HG02885 (cell line): ENCODE measurements at regions not wholly inside any gene's neighbourhood (a gene's known extent, or its start where the extent isn't known, plus 50 kb on each side); places are given as distances from the start of the nearest gene placed in this dataset.

Experiments used
- ATAC-seq: cut with Tn5 transposase; IDR thresholded peaks from one replicate; pipeline ENCODE4 v1.9.1; 2021; ENCODE audit warnings: mild to moderate bottlenecking; ENCODE audit not compliant: unreplicated experiment, poor library complexity

GRCh38 chr12:115255962-115256361 is 572.0 kb upstream of the TBX3 start:
- no peak for ATAC-seq

- ATAC-seq: no peak
Observed at GRCh38 chr12:115255257-115255656, 571.3 kb upstream of the TBX3 start.

GRCh38 chr12:115253049-115253448 is 569.1 kb upstream of the TBX3 start:
- no peak for ATAC-seq

GRCh38 chr12:115251727-115252126 is 567.8 kb upstream of the TBX3 start:
- ATAC-seq: no peak

GRCh38 chr12:115249671-115250278 is 565.8 kb upstream of the TBX3 start:
- no peak for ATAC-seq

GRCh38 chr12:115245020-115245419 is 561.0 kb upstream of the TBX3 start:
- ATAC-seq: no peak

- ATAC-seq: no peak
Observed at GRCh38 chr12:115243933-115244628, 560.1 kb upstream of the TBX3 start.

GRCh38 chr12:115240251-115240650 is 556.3 kb upstream of the TBX3 start:
- no peak for ATAC-seq

GRCh38 chr12:115235880-115236279 is 551.9 kb upstream of the TBX3 start:
- ATAC-seq: no peak

- no peak for ATAC-seq
Observed at GRCh38 chr12:115233891-115234543, 550.0 kb upstream of the TBX3 start.

- ATAC-seq: no peak
Observed at GRCh38 chr12:115232455-115233156, 548.6 kb upstream of the TBX3 start.

GRCh38 chr12:115230606-115231005 is 546.6 kb upstream of the TBX3 start:
- ATAC-seq: no peak

GRCh38 chr12:115229517-115229916 is 545.5 kb upstream of the TBX3 start:
- ATAC-seq: no peak

GRCh38 chr12:115228434-115228833 is 544.5 kb upstream of the TBX3 start:
- no peak for ATAC-seq

- no peak for ATAC-seq
Observed at GRCh38 chr12:115227137-115227615, 543.2 kb upstream of the TBX3 start.

GRCh38 chr12:115225845-115226244 is 541.9 kb upstream of the TBX3 start:
- ATAC-seq: no peak

GRCh38 chr12:115223991-115224390 is 540.0 kb upstream of the TBX3 start:
- ATAC-seq: no peak

GRCh38 chr12:115223322-115223721 is 539.3 kb upstream of the TBX3 start:
- ATAC-seq: no peak

GRCh38 chr12:115222220-115222619 is 538.2 kb upstream of the TBX3 start:
- ATAC-seq: no peak

- no peak for ATAC-seq
Observed at GRCh38 chr12:115216301-115216700, 532.3 kb upstream of the TBX3 start.

- ATAC-seq: no peak
Observed at GRCh38 chr12:115215544-115215943, 531.6 kb upstream of the TBX3 start.
